Skeletal muscle tissue (tissue), 3 donors: ENCODE measurements at regions not wholly inside any gene's neighbourhood (a gene's known extent, or its start where the extent isn't known, plus 50 kb on each side); places are given as distances from the start of the nearest gene placed in this dataset.

Experiments used
- H3K27ac ChIP-seq: one replicate; pipeline ENCODE4 v1.7.0; 2013; ENCODE audit warnings: mild to moderate bottlenecking, low read depth, low read length, inconsistent platforms
- H3K27me3 ChIP-seq, 3 donors: one replicate each; pipeline ENCODE4 v1.7.0; 2013; ENCODE audit warnings: low read length in 3 of 3; ENCODE audit not compliant: control insufficient read depth in 3 of 3, insufficient read depth in 3 of 3
- H3K36me3 ChIP-seq, 3 donors: one replicate each; pipeline ENCODE4 v1.7.0; 2013; ENCODE audit warnings: low read length in 3 of 3; ENCODE audit not compliant: control insufficient read depth in 3 of 3, insufficient read depth in 3 of 3
- H3K4me1 ChIP-seq, 3 donors: one replicate each; pipeline ENCODE4 v1.7.0; 2013; ENCODE audit warnings: low read length in 3 of 3, mild to moderate bottlenecking in 3 of 3; ENCODE audit not compliant: control insufficient read depth in 3 of 3, insufficient read depth in 3 of 3
- H3K4me3 ChIP-seq, 3 donors: one replicate each; pipeline ENCODE4 v1.7.0; 2013; ENCODE audit warnings: low read length in 3 of 3
- H3K9ac ChIP-seq, 3 donors: one replicate each; pipeline ENCODE4 v1.7.0; 2013; ENCODE audit warnings: low read length in 3 of 3, mild to moderate bottlenecking in 3 of 3, moderate library complexity in 2 of 3, low read depth in 1 of 3
- H3K9me3 ChIP-seq, 3 donors: one replicate each; pipeline ENCODE4 v1.7.0; 2013; ENCODE audit warnings: low read length in 3 of 3; ENCODE audit not compliant: control insufficient read depth in 3 of 3
- donor health status: Osteomylitis.

- H3K27me3 ChIP-seq: no peaks in the 10 kb centered on the region
- no peaks in the 10 kb centered on the region for H3K9me3 ChIP-seq
- peaks cover 3 to 6% (median 6%) of the 10 kb centered on the region in 3 donors for H3K4me1 ChIP-seq
- H3K4me3 ChIP-seq: no peak overlapping the region
- no peaks in the 10 kb centered on the region for H3K36me3 ChIP-seq
- H3K27ac ChIP-seq: no peak overlapping the region
- no peak overlapping the region for H3K9ac ChIP-seq
Measured at GRCh38 chr6:20310185-20310584, 91.5 kb upstream of the E2F3 start.

GRCh38 chr6:20312606-20313005 lies 89.1 kb upstream of the E2F3 start:
- H3K27ac ChIP-seq: no peak overlapping the region
- peaks cover 3 to 6% (median 6%) of the 10 kb centered on the region in 3 donors for H3K4me1 ChIP-seq
- H3K36me3 ChIP-seq: no peaks in the 10 kb centered on the region
- H3K4me3 ChIP-seq: no peak overlapping the region
- H3K9ac ChIP-seq: no peak overlapping the region
- H3K9me3 ChIP-seq: no peaks in the 10 kb centered on the region
- H3K27me3 ChIP-seq: no peaks in the 10 kb centered on the region

- Histone ChIP-seq H3K27ac (no peak overlapping the region), H3K4me3 (no peak overlapping the region), H3K27me3 (no peaks in the 10 kb centered on the region), H3K9me3 (no peaks in the 10 kb centered on the region), H3K9ac (no peak overlapping the region), H3K36me3 (no peaks in the 10 kb centered on the region), H3K4me1 (peaks cover 3 to 6% (median 6%) of the 10 kb centered on the region in 3 donors)
Measured at GRCh38 chr6:20313051-20313450, 88.6 kb upstream of the E2F3 start.

- H3K9ac ChIP-seq: peak overlapping the region in 1 of 3 donors; percentile 27
- H3K27ac ChIP-seq: no peak overlapping the region
- H3K9me3 ChIP-seq: no peaks in the 10 kb centered on the region
- H3K36me3 ChIP-seq: no peaks in the 10 kb centered on the region
- H3K4me1 ChIP-seq: peaks cover 3 to 6% (median 6%) of the 10 kb centered on the region in 3 donors
- no peak overlapping the region for H3K4me3 ChIP-seq
- no peaks in the 10 kb centered on the region for H3K27me3 ChIP-seq
Measured at GRCh38 chr6:20313960-20314530, 87.6 kb upstream of the E2F3 start.

DNA sequence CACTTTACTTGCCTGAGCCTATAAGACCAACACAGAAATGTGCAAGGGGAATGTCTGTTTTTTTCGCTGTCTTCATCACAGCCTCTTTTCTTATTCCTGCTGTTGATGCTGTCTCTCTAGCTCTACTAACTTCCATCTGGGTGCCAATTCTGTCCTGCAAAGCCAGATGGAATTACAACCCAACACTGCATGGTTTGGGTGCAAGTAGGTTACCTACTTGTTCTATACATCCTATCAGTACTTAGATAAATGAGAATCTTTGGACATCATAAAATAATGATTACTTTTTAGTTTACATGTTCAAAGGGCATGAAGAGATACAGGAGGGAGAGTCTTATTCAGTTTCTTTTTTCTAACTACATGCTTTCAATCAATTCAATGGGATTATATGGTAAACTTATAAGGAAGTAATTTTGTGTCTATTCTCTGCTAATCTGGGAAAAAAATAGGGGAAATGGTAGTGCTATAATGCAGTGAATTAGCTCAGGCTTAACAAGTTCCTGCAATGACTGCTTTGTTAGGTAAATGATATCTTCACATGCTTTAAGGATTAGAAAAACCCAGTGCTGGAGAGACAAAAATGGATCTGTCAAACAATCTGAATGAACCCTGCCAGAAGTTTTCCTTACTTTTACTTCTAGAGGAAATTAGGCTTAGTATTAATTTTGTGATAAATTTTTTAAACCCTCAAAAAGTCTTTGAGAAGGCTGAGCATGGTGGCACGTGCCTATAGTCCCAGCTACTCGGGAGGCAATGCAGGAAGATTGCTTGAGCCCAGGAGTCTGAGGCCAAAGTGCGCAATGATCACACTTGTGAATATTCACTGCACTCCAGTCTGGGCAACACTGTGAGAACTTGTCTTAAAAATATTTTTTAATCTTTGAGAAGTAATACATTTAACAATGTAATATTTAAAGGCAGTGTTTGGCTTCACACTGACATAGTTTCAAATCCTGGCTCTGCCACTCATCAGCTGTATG lies 86.5 kb upstream of the E2F3 start:
- no peak overlapping the region for H3K4me3 ChIP-seq
- H3K9me3 ChIP-seq: no peaks in the 10 kb centered on the region
- no peaks in the 10 kb centered on the region for H3K27me3 ChIP-seq
- no peak overlapping the region for H3K9ac ChIP-seq
- no peak overlapping the region for H3K27ac ChIP-seq
- H3K4me1 ChIP-seq: peaks cover 3 to 6% (median 6%) of the 10 kb centered on the region in 3 donors
- H3K36me3 ChIP-seq: no peaks in the 10 kb centered on the region

- Histone ChIP-seq H3K4me3 (no peak overlapping the region), H3K9me3 (no peaks in the 10 kb centered on the region), H3K27me3 (no peaks in the 10 kb centered on the region), H3K36me3 (no peaks in the 10 kb centered on the region), H3K9ac (no peak overlapping the region), H3K4me1 (peaks cover 3 to 6% (median 6%) of the 10 kb centered on the region in 3 donors), H3K27ac (no peak overlapping the region)
Measured at GRCh38 chr6:20317430-20317829, 84.2 kb upstream of the E2F3 start.

DNA sequence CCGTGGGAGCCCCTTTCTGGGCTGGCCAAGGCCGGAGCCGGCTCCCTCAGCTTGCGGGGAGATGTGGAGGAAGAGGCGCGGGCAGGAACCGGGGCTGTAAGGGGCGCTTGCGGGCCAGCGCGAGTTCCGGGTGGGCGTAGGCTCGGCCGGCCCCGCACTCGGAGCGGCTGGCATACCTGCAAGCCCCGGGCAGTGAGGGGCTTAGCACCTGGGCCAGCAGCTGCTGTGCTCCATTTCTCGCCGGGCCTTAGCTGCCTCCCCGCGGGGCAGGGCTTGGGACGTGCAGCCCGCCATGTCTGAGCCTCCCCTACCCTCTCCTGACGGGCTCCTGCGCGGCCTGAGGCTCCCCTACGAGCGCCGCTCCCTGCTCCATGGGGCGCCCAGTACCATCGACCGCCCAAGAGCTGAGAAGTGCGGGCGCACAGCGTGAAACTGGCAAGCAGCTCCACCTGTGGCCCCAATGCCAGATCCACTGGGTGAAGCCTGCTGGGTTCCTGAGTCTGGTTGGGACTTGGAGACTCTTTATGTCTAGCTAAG lies 82.8 kb upstream of the E2F3 start:
- no peaks in the 10 kb centered on the region for H3K36me3 ChIP-seq
- H3K27ac ChIP-seq: no peak overlapping the region
- H3K4me3 ChIP-seq: no peak overlapping the region
- H3K9ac ChIP-seq: no peak overlapping the region
- H3K27me3 ChIP-seq: no peaks in the 10 kb centered on the region
- peaks cover 3 to 6% (median 6%) of the 10 kb centered on the region in 3 donors for H3K4me1 ChIP-seq
- H3K9me3 ChIP-seq: no peaks in the 10 kb centered on the region

- no peaks in the 10 kb centered on the region for H3K9me3 ChIP-seq
- H3K4me3 ChIP-seq: no peak overlapping the region
- no peaks in the 10 kb centered on the region for H3K27me3 ChIP-seq
- peaks cover 0 to 2% (median 0%) of the 10 kb centered on the region in 3 donors for H3K4me1 ChIP-seq
- H3K36me3 ChIP-seq: no peaks in the 10 kb centered on the region
- no peak overlapping the region for H3K9ac ChIP-seq
- H3K27ac ChIP-seq: no peak overlapping the region
Measured at GRCh38 chr6:20319520-20320357, 81.9 kb upstream of the E2F3 start.

DNA sequence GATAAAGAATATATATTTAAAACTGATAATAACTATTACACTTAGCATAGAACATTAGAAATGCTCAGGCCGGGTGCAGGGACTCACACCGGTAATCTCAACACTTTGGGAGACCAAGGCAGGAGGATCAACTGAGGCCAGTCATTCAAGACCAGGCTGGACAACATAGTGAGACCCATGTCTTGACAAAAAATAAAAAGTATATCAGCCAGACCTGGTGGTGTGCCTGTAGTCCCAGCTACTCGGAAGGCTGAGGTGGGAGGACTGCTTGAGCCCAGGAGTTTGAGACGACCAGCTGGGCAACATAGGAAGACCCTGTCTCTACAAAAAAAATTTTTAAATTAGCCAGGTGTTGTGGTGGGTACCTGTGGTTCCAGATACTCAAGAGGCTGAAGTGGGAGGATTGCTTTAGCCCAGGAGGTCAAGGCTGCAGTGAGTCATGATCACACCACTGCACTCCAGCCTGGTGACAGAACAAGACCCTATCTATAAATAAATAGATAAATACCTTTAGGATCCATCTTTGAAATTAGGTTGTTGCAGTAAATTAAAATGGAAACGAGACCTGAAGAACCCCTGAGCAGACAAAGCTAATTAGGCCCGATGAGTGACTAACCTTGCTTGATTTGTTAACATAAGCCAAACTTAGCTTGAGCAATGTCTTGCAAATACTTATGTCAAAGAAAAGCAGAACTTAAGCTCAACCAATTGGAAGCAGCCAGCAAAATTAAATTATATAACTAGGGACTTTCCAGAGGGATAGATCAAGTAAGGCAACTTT lies 75.8 kb upstream of the E2F3 start:
- Histone ChIP-seq H3K4me1 (peaks cover 0 to 6% (median 0%) of the 10 kb centered on the region in 3 donors), H3K27ac (no peak overlapping the region), H3K9ac (no peak overlapping the region), H3K36me3 (no peaks in the 10 kb centered on the region), H3K4me3 (no peak overlapping the region), H3K9me3 (no peaks in the 10 kb centered on the region), H3K27me3 (peaks cover 0 to 3% (median 0%) of the 10 kb centered on the region in 3 donors)
